IMR-90 (cell line): ENCODE measurements at regions not wholly inside any gene's neighbourhood (a gene's known extent, or its start where the extent isn't known, plus 50 kb on each side); places are given as distances from the start of the nearest gene placed in this dataset.

Experiments
- ATAC-seq: fragments of 200-7000 bp; cut with Tn5 transposase; 2 replicates; pipeline ENCODE4 v1.9.1; 2020; ENCODE audit warnings: low read depth, mild to moderate bottlenecking, moderate library complexity
- BruUV-seq: library from RNA; stranded (reverse); fragments of 400-500 nt; replicated peaks from 2 replicates; lab custom pipeline; 2021; lab: Mats Ljungman, UMichigan
- CTCF ChIA-PET: fragments of 300-600 bp; formaldehyde crosslinking; extraction: SDS; loops from one replicate; lab custom pipeline; 2021; ENCODE audit warnings: antibody characterized with exemption; lab: Yijun Ruan, JAX
- POLR2A ChIA-PET: fragments of 300-600 bp; sonication (Branson Sonifier 250); formaldehyde crosslinking; loops from one replicate; lab custom pipeline; 2022; ENCODE audit warnings: antibody characterized with exemption; ENCODE audit not compliant: unreplicated experiment; lab: Charles Lee
- DNase-seq: peaks from one replicate; pipeline ENCODE4 v3.0.0; 2013
- H2AFZ ChIP-seq: replicated peaks from 2 replicates; pipeline ENCODE3; 2013; ENCODE audit warnings: low read length, mild to moderate bottlenecking; ENCODE audit not compliant: poor library complexity
- H2AK5ac ChIP-seq: 2 replicates; pipeline ENCODE4 v1.6.1; 2013; ENCODE audit warnings: low read depth, low read length, inconsistent platforms
- H2AK9ac ChIP-seq: replicated peaks from 2 replicates; pipeline ENCODE3; 2013; ENCODE audit warnings: mild to moderate bottlenecking, low read depth, low read length, moderate library complexity; ENCODE audit not compliant: poor library complexity
- H2BK120ac ChIP-seq: 2 replicates; pipeline ENCODE4 v1.6.1; 2013; ENCODE audit warnings: low read depth, low read length, inconsistent platforms
- H2BK15ac ChIP-seq: 3 replicates; pipeline ENCODE4 v1.6.1; 2013; ENCODE audit warnings: low read depth, low read length, inconsistent platforms
- H2BK20ac ChIP-seq: 2 replicates; pipeline ENCODE4 v1.6.1; 2013; ENCODE audit warnings: low read depth, mild to moderate bottlenecking, inconsistent platforms, low read length, moderate library complexity
- H2BK5ac ChIP-seq: 2 replicates; pipeline ENCODE4 v1.6.1; 2013; ENCODE audit warnings: mild to moderate bottlenecking, low read depth, low read length, inconsistent platforms; ENCODE audit not compliant: poor library complexity, severe bottlenecking
- H3K14ac ChIP-seq: replicated peaks from 2 replicates; pipeline ENCODE4 v1.6.1; 2013; ENCODE audit warnings: low read depth, low read length, inconsistent platforms
- H3K18ac ChIP-seq: 2 replicates; pipeline ENCODE4 v1.6.1; 2013; ENCODE audit warnings: low read depth, low read length, control low read depth
- H3K23ac ChIP-seq: 2 replicates; pipeline ENCODE4 v1.6.1; 2013; ENCODE audit warnings: low read depth, low read length, inconsistent platforms
- H3K27ac ChIP-seq: 2 replicates; pipeline ENCODE4 v1.5.1; 2013; ENCODE audit warnings: mild to moderate bottlenecking, control low read depth, low read length; ENCODE audit not compliant: insufficient read depth
- H3K27me3 ChIP-seq: 2 replicates; pipeline ENCODE4 v1.6.1; 2013; ENCODE audit warnings: low read length; ENCODE audit not compliant: control insufficient read depth, insufficient read depth
- H3K36me3 ChIP-seq: 2 replicates; pipeline ENCODE4 v1.6.1; 2013; ENCODE audit warnings: low read length, mixed read lengths; ENCODE audit not compliant: control insufficient read depth, insufficient read depth
- H3K4ac ChIP-seq: 2 replicates; pipeline ENCODE4 v1.6.1; 2013; ENCODE audit warnings: low read depth, low read length, inconsistent platforms
- H3K4me1 ChIP-seq: 2 replicates; pipeline ENCODE4 v1.6.1; 2013; ENCODE audit warnings: low read length, mixed read lengths; ENCODE audit not compliant: control insufficient read depth, insufficient read depth
- H3K4me2 ChIP-seq: 2 replicates; pipeline ENCODE4 v1.6.1; 2013; ENCODE audit warnings: low read depth, mild to moderate bottlenecking, control low read depth, low read length, moderate library complexity
- H3K4me3 ChIP-seq: 2 replicates; pipeline ENCODE4 v1.5.1; 2013; ENCODE audit warnings: low read depth, mild to moderate bottlenecking, control low read depth, low read length, moderate library complexity; ENCODE audit not compliant: insufficient read depth
- H3K56ac ChIP-seq: 2 replicates; pipeline ENCODE4 v1.6.1; 2013; ENCODE audit warnings: low read length, inconsistent platforms; ENCODE audit not compliant: insufficient read depth; ENCODE audit errors: extremely low read depth
- H3K79me1 ChIP-seq, 2 experiments: 2 replicates each; pipeline ENCODE4 v1.6.1; 2013; ENCODE audit warnings: low read length in 2 of 2, inconsistent platforms in 1 of 2, low read depth in 1 of 2
- H3K9ac ChIP-seq: 2 replicates; pipeline ENCODE4 v1.6.1; 2013; ENCODE audit warnings: low read depth, low read length, control low read depth
- H3K9me1 ChIP-seq: 2 replicates; pipeline ENCODE4 v1.6.1; 2013; ENCODE audit warnings: low read length, inconsistent platforms; ENCODE audit not compliant: insufficient read depth
- H3K9me3 ChIP-seq: 2 replicates; pipeline ENCODE4 v1.6.1; 2013; ENCODE audit warnings: low read length; ENCODE audit not compliant: control insufficient read depth, insufficient read depth
- H4K20me1 ChIP-seq: 2 replicates; pipeline ENCODE4 v1.6.1; 2013; ENCODE audit warnings: low read length, inconsistent platforms; ENCODE audit not compliant: insufficient read depth
- H4K5ac ChIP-seq: 2 replicates; pipeline ENCODE4 v1.6.1; 2013; ENCODE audit warnings: mild to moderate bottlenecking, low read depth, low read length, control low read depth
- H4K8ac ChIP-seq, 2 experiments: 2 replicates each; pipeline ENCODE4 v1.6.1; 2013; ENCODE audit warnings: low read depth in 2 of 2, low read length in 2 of 2, control low read depth in 1 of 2, inconsistent platforms in 1 of 2
- H4K91ac ChIP-seq: 2 replicates; pipeline ENCODE4 v1.6.1; 2013; ENCODE audit warnings: low read depth, low read length, inconsistent platforms; ENCODE audit not compliant: insufficient read depth
- CHD1 ChIP-seq: IDR thresholded peaks from 2 replicates; pipeline ENCODE4 v1.6.1; 2012; ENCODE audit warnings: low read depth, low read length, improper control_type of control experiment
- MXI1 ChIP-seq: IDR thresholded peaks from 2 replicates; pipeline ENCODE4 v1.6.1; 2012; ENCODE audit warnings: low read depth, mild to moderate bottlenecking, low read length, moderate library complexity, borderline replicate concordance
- NFE2L2 ChIP-seq: fragments of 150-350 bp; IDR thresholded peaks from 2 replicates; pipeline ENCODE4 v1.6.1; 2016; ENCODE audit warnings: low read depth, mild to moderate bottlenecking, low read length
- POLR2A ChIP-seq: IDR thresholded peaks from 2 replicates; pipeline ENCODE4 v1.6.1; 2012; ENCODE audit warnings: mild to moderate bottlenecking, low read depth, low read length
- RFX5 ChIP-seq: IDR thresholded peaks from 2 replicates; pipeline ENCODE4 v1.8.0; 2012; ENCODE audit warnings: low read depth, mild to moderate bottlenecking, low read length, moderate library complexity
- SMC3 ChIP-seq: fragments of 150-350 bp; IDR thresholded peaks from 2 replicates; pipeline ENCODE4 v1.6.1; 2016; ENCODE audit warnings: low read depth, mild to moderate bottlenecking, antibody characterized with exemption, low read length, moderate library complexity
- WGBS, 2 experiments: methylation state at CpG; one replicate each; pipeline versions ENCODE4 v1.1.5 to v1.1.7; 2013; ENCODE audit warnings: missing lambda C conversion rate in 2 of 2; ENCODE audit not compliant: insufficient read length in 1 of 2; ENCODE audit errors: extremely low coverage in 2 of 2; 5-methylcytosine and 5-hydroxymethylcytosine counted together
- dilution Hi-C: fragments of 300-500 bp; cut with HindIII; formaldehyde crosslinking; loops from one replicate; pipeline ENCODE4 v1.14.3; 2018; ENCODE audit warnings: low sequenced_read_pairs; ENCODE audit not compliant: unreplicated experiment
- in situ Hi-C: fragments of 300-500 bp; cut with MboI; formaldehyde crosslinking; loops from 3 replicates; pipeline ENCODE4 v1.14.3; 2019; ENCODE audit warnings: low sequenced_read_pairs, inconsistent platforms, mixed read lengths
- intact Hi-C: fragments of 100-400 bp; cut with micrococcal nuclease; formaldehyde crosslinking; loops from 2 replicates; pipeline ENCODE4 v1.10.0; 2022

- no peaks in the 10 kb centered on the region for H3K27me3 ChIP-seq
- ATAC-seq (no peak), DNase-seq (no peak)
- in situ Hi-C loops = no loop called here
- H3K79me1 ChIP-seq = no peaks in the 10 kb centered on the region
- 0 out of 4 replicates have a peak overlapping the region, but pooled peaks of 1 of the 2 experiments have one; percentile 26 for H4K8ac ChIP-seq
- intact Hi-C loops = loop anchor here (10.0 kb wide), 1 partner anchor 344 kb away; no protein-coding TSS in a partner anchor
- H3K4me2 ChIP-seq = no peak overlapping the region
- peak overlapping the region; percentile 67; the same call in 1 of the 2 replicates for H4K5ac ChIP-seq
- no peak overlapping the region; the same call in 1 of the 2 replicates for H2BK20ac ChIP-seq
- no peak overlapping the region for H3K27ac ChIP-seq
- H4K91ac ChIP-seq = no peak overlapping the region; the same call in 1 of the 2 replicates
- BruUV-seq = no TSS peak
- peaks cover 14% of the 10 kb centered on the region for H3K4me1 ChIP-seq
- peak overlapping the region; percentile 74; the same call in 2 of the 3 replicates for H2BK15ac ChIP-seq
- peak overlapping the region; percentile 28; the same call in 1 of the 2 replicates for H3K18ac ChIP-seq
- dilution Hi-C loops = no loop called here
- no peak overlapping the region for H3K14ac ChIP-seq
- H2BK5ac ChIP-seq = no peak overlapping the region
- no peak for TF ChIP-seq RFX5
- TF ChIP-seq MXI1 = no peak
- no peak for TF ChIP-seq CHD1
- no peak for TF ChIP-seq SMC3
- no peak for TF ChIP-seq POLR2A
- TF ChIP-seq NFE2L2 = no peak
- H2AFZ ChIP-seq = no peak overlapping the region
- H4K20me1 ChIP-seq = no peaks in the 10 kb centered on the region
- H3K9me3 ChIP-seq = no peaks in the 10 kb centered on the region
- H3K9me1 ChIP-seq = peaks cover 6% of the 10 kb centered on the region
- H3K23ac ChIP-seq = no peak overlapping the region
- H2AK5ac ChIP-seq = peak overlapping the region; percentile 81; the same call in 1 of the 2 replicates
- no peak overlapping the region for H3K4me3 ChIP-seq
- H2BK120ac ChIP-seq = peak overlapping the region; percentile 28; the same call in 1 of the 2 replicates
- H2AK9ac ChIP-seq = no peak overlapping the region
- no peak overlapping the region for H3K9ac ChIP-seq
- ChIA-PET POLR2A (no interaction called here), CTCF (interaction anchor here (0.6 to 1.1 kb wide), 3 partner anchors 15 to 437 kb away, joined by 3 to 4 read pairs (median 3); no protein-coding TSS in a partner anchor)
- no peak overlapping the region for H3K4ac ChIP-seq
- no peak overlapping the region for H3K56ac ChIP-seq
- no CpG with 5 or more reads among the region's 1 CpG for whole genome bisulfite sequencing, 2 experiments
- no peaks in the 10 kb centered on the region for H3K36me3 ChIP-seq
Observed at GRCh38 chr13:48770372-48770771, 116.6 kb downstream of the CYSLTR2 start.
